NCI-H146 treated with DMSO at 0.1 percent for 48 hours (cell line): ENCODE measurements at regions not wholly inside any gene's neighbourhood (a gene's known extent, or its start where the extent isn't known, plus 50 kb on each side); places are given as distances from the start of the nearest gene placed in this dataset.

Source experiments
- DNase-seq: peaks from one replicate; lab custom pipeline; 2025; ENCODE audit not compliant: unreplicated experiment; lab: John Stamatoyannopoulos, UW

DNA sequence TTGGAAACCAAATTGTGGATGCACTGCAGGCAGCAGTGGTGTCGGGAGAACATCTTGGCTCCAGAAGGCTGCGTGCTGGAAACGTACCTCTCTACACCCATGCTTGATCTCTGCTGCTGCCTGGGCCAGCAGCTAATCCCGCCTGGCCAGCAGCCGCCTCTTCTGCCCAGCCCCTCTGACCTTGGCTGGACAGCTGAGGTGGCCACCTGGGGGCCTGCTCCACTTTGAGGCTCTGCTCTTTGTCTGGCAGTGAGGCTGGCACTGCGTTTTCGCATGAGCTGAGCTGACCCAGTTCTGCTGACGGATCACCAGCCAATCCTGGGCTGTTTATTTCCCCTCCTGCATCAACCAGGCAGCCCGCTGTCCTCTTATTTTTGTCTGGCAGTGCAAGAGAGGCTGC, 154.9 kb downstream of the TENT4A start:
- no peak for DNase-seq

DNA sequence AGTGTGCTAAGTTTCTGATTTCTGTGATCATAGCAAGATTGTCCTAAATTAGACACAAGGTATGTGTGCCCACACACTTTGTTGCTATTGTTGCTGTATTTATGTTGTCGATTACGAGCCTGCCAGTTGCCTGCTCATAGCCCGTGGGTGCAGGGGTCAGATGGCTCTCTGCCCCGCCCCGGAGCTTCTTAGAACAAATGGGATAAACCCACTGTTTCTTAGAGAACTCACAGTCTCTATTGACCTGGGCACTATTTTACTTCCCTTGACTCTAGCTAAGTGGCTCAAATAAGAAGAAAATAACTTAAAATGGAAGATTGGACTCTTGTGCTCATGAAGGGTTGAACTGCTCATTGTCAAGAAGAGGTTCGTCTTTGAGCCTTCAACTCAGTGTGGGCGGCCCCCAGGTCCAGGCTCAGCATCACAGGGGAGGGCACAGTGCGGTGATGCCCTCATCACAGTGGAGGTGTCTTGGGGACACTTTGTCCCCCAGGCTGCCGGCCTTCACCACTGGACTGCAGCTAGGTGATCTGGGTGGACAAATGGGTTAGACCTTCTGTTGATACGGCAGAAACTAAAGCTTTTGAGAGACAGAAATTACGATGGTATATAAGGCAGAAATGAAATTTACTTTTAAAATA, 155.5 kb downstream of the TENT4A start:
- no peak for DNase-seq

DNA sequence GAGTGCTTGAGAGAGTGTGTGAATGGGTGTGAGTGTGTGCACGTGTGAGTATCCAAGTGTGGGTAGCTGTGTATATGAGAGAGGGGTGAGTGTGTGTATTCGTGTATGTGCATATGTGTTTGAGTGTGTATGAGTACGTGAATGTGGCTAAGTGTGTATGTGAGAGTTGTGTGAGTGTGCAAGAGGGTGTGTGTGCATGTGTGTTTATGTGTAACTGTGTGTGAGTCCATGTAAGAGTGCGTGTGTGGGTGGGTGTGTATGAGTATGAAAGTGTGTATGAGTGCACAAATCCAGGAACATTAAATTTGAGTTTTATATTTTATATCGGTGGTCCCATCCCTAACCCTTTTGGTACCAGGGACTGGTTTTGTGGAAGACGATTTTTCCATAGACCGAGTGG, 156.4 kb downstream of the TENT4A start:
- no peak for DNase-seq

DNA sequence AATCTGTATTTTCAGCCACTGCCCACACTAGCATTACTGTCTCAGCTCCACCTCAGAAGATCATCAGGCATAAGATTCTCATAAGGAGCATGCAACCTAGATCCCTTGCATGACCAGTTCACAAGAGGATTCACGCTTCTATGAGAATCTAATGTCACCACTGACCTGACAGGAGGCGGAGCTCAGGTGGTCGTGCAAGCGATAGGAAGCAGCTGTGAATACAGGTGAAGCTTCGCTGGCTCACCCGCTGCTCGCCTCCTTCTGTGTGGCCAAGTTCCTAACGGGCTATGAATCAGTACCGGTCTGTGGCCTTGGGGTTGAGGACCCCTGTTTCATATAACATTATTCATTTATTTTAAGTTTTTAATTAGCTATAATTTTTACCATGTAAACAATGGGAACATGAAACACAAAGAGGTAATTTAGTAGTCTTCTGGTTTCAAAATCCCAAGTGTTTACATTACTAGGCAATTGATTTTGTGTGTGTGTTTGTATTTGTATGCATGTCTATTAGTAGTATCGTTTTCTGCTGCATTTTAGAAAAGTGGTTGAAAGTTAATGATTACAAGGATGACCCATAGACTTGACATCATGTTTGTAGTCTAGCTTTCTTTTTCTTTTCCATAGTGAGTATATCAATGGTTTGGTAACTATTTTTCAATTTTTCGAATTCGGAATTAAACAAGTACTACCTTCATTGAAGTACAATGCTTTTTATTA, 159.4 kb downstream of the TENT4A start:
- DNase-seq: no peak

DNA sequence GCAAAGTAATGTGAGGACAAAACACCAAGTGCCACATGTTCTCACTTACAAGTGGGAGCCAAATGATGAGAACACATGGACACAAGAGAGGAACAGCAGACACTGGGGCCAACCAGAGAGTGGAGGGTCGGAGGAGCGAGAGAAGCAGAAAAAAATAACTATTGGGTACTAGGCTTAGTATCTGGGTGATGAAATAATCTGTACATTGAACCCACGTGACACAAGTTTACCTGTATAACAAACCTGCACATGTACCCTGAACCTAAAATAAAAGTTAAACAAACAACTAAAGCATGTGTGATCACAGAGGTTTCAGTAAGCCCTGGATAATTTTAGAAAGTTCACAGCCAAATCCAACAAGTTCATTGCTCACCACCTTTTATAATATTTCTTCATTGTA, 160.1 kb downstream of the TENT4A start:
- DNase-seq: no peak

DNA sequence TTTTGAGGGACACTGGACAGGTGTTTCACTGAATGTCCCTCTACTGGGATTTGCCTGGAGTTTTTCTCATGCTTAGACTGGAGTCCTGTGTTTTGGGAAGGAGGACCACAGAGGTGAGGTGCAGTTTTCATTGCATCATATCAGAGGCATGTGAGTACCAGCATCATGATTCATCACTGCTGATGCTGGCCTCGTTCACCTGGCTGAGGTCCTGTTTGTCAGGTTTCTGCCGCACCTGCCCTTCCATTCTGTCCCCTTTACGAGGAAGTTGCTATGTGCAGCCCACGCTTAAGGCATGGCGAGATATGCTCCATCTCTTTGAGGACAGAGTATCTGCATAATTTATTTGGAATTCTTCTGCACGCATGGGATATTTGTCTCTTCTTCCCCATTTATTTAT, 162.1 kb downstream of the TENT4A start:
- no peak for DNase-seq

DNA sequence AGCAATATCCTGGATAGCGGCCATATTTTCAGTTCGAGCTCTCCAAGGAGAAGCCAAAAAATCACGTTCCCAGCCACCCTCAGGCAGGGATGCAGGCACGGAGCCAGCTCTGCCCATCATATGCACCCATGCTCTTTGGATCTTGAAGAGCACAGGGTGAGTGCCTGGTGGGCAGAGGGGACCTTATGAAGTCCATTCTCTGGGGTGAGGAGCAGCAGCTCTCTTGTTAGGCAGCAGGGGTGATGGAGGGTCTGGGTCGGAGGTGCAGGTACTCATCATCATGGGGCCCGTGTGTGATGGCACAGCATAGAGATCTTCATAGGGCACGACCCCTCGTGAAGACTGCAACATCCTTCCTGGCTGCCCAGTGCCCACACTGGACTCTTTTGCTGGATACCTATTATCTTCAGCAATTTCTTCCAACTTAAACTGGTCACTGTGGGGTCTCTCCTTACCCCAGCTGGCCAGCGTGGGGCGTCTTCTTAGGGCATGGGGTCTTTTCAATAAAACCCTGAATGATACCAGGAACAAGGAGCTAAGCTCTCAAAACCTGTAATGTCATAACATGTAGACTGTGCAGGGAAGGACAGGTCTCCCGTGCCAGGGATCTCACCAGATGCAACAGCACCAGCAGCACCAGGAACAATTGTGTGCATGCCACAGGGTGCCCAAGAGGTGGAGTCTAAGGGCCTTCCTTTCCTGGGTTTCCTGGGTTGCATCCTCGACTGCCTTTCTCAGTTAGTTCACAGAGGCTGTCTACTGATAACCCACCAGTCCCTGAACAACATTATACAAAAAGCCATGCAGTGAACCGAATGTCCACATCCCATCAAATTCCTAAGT, 165.0 kb downstream of the TENT4A start:
- no peak for DNase-seq

DNA sequence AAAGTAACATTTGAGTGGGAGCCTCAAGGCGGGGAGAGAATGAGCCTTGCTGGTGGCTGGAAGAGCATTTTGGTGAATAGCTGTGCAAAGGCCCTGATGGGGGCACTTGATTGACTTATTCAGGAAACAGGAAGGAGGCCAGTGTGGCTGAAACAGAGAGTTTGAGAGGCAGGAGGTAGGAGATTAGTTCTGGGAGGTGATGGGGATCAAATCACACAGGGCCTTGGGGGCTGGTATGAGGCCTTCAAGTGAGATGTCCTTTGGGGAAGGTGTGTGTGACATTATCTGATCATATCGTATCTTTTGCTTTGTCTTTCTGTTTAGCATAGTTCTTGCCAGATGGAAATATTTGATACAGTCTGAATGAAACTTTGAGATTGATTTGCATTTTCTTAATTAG, 172.3 kb downstream of the TENT4A start:
- DNase-seq: no peak

DNA sequence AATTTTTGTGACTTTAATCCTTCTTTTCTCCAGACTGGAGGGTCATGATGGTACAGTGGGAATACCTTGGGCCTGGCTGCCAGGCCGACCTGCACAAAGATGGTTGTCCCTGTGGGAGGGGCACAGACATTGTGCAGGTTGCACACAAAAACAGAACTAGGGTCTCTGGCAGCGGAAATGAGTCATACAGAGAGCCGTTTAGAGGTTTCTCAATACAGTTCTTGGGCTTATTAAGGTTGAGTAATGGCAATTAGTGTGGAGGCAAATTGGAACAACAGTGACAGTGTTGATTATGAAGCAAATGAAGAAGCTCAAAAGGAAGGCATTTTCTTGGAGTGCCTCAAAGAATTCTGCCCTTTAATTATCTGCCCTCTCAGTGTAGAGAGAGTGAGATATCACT, 173.6 kb downstream of the TENT4A start:
- DNase-seq: no peak

DNA sequence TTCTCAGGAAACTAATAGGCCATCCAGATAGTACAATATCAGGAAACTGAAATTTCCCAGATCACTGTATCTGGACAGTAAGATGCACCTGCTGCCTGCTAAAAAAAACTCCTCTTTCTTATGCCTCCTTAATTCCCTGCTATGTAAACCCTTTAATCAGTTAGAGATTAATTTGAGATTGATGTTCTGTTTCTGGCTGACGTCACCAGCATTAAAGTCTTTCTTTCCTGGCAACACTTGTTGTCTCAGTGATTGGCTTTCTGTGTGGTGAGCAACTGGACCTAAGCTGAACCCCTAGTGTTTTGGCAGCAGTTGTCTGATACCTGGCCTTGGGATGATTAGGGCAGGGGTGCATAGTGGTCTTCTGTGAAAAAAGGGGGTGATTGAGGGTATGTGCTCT, 175.8 kb downstream of the TENT4A start:
- DNase-seq: no peak

DNA sequence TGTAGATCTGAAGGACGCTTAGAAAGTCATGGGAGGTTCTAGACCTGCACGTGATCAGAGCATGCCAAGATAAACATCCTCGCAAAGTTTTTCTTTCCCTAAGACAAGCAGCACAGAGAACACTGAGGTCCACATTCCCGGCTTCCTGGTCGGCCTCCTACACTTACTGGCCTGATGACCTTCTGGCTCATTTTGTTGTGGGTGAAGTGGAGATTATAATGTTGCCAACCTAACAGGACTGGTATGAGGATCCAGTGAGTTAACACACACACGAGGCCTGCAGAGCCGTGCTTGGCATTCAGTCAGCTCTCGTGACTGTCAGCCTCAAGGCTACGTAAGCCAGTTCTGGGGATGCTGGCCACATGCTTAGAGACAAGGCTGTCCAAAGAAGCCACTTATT, 186.0 kb downstream of the TENT4A start:
- no peak for DNase-seq

DNA sequence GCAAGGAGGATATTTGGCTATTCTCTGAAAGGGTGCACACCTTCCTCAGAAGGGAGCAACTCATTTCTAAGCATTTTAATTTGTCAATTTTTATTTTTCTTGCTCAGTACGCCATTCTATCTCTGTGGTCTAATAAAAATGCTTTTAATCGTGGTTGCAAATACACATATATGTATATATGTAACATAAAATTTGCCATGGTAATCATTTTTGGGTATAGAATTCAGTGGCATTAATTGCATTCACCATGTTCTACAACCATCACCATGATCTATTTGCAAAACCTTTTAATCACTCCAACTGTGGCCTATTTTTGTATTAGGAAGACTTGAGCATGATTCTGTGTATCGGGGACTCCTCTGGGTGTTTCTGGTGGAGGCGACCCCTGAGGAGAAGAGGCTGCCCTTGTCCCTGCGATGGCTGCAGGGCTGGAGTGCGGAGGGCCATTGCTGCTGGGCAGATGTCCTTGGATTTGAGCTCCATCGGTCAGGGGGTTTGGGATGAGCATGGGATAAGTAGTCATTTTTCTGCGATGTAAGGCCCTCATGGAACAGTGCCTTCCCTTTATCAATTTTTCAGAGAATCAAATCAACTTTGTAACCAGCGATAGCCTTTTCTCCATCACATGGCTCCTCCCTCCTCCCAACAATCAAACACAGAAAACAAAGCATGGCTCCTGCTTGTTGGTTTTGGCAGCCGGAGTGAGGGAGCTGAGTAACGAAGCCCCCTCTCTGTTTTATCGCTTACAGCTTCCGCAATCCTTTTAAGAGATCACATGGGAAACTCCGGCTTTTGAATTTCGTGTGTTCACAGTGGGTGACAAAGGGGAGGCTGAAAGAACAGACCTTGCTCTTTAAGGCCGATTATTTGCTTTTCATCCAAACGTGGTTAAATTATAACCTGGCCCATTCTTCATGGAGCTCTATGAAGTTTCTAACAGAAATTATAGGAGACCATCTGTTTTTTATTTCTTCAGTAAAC, 187.3 kb downstream of the TENT4A start:
- DNase-seq: peak; percentile 28

DNA sequence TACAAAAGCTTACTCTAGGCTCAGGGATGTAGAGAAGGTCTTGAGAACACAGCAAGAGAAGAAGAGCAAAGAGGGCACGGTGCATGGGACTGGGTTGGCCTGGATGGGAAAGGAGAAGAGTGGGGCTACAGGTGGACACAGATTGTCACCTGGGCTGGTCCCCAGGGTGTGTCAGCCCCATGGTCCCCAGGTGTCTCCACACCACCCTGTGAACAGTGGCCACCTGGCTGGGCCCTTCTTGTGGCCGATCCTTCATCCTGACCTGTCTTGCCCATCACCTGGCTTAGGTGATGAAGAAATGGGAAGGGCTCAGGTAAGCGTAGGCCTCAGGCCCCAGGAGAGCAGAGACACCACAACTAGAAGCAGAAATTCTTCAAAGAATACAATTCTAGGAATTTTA, 188.9 kb downstream of the TENT4A start:
- DNase-seq: no peak

DNA sequence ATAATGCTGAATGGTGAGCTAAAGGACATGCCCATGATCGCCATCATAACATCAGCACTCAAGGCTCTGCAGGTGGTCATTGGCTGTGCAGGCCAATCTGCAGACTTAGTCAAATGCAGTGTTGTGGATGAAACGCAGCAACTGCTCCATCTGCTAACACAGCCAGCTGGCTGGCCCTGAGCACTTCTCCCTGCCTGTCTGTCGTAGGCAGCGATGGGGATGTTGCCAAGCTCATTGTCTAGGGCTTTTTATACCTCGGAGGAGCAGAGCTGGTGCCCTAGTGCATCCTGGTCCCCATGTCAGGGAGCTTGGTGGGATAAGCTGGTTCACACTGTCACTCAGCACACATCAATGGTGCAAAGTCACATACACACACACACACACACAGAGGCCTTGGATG, 189.4 kb downstream of the TENT4A start:
- DNase-seq: no peak

DNA sequence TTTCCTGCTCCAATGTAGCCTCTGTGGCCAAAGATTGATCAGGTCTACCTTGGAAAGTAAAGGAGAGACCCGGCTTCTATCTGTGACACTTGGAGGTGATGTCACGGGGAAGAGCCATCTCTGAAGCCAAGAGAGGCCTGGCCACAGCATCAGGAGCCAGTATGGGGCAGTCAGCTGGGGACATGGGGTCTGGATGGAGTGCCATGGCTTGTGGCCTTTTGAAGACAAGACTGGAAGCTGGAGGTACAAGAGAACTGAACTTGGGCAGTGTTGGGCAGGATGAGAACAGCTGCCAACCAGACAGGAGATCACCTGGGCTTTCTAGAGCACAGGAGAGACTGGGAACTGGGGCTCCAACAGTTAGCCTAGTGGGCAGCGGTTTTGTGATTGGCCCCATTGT, 190.7 kb downstream of the TENT4A start:
- no peak for DNase-seq

DNA sequence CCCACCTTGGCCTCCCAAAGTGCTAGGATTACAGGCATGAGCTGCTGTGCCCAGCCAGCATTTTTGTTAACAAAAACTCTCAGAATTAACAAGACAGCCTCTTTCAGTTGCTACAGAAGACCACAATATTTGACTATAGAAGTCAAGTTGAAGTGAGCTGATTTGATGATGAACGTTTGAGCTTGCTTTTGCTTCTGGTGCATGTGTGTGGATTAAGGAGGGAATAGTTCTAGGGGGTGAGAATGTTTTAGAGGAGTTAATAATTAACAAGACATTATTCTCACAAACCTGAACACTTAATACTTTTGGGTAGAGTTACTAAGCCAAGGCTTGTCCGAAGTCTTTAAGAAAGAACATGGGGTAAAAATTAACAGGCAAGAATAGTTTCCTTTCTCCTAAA, 191.6 kb downstream of the TENT4A start:
- DNase-seq: no peak

DNA sequence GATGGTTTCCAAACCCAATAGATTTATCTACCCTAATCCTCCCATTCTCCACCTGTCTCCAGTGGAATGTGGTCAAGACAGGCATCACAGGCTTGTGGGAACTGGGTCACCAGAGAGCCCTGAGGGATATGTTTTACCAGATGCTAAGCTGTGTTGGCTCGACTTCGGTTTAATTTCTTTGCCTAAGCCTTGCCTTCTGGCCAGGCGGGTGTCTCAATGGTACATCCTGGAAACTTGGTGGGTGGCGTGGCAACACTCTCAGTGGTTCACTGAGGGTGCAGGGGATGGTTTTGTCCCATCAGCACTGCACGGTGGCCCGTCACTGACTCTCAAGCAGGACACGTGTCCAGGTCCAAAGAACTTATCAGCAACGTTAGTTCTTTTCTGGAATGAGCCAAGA, 192.2 kb downstream of the TENT4A start:
- DNase-seq: no peak

DNA sequence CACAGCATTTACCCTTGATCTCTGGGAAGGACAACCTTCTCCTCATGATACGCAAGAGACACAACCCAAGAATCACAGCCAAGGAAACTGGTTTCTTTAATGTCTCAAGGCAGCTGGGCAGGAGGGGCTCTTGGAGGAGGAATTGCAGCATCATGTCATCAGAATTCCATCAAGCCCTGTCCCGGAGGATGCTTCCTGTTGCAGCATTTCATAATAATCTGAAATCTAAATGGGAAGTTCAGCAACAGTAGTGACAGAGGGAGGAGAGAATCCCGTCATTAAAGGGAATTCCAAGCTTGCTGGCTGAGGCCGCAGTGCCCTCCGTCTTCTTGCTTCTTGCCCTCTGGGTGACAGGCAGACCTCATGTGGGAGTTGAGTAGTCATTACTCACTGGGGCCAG, 192.7 kb downstream of the TENT4A start:
- no peak for DNase-seq

DNA sequence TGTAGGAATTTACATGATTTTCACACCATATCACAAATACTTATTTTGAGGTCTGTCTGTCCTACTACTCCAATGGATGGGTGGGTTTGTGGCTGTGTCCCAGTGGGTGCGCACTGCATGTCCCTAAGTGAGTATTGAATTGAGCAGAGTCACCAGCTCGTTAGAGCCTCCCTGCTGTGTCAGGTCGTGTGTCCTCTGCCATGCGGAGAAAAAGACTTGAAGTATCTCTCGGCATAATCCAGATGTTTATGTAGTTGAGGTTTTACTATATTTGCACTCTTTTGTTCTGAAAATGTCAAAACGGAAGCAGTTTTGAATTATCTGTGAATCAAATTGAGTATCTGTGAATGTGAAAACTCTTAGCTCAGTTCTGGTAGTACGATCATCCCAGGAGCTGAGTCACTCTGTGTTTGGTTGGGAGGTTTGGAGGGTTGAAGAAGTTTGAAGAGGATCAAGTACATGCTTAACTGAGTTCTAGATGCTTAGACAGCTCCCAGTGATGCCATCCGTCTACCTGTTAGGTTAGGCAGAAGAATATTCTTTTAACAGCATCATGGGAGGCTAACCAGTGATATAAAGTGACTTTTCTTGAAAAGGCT, 194.2 kb downstream of the TENT4A start:
- DNase-seq: no peak

DNA sequence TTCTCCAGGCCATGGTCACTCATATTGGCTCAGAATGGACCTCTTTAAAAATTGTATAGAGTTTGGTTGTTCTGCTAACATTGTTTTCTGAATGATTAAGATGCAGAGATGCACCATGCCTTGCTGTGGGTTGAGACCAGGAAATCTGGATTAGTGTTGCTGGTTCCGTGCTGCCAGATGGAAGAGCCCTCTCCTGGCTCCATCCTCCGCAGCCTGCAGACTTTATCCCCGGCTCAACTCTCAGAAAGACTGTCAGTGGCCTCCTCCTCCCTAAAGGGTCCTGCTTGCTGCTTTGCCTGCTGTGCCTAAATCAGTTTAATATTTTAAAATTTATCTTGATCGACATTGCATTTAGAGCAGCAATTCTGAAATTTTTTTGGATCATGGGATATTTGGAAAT, 196.7 kb downstream of the TENT4A start:
- no peak for DNase-seq

DNA sequence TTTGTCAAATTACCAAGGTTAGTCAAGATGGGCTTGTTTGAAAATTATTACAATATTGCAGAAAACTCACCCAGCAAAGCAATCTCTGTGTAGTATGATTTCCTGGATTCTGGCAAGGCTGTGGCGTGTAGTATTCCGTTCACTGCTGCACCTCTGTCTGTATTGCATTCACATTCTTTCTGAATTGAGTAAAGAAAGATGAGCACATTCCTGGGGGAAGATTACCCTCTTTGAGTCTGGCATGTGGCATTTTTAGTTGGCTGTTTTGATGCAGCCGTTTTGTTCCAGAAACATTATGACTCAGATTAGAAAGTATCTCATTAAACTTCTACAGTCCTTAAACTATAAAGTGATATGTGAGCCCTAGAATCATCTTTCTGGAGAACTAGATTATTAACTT, 197.7 kb downstream of the TENT4A start:
- no peak for DNase-seq
